KMS-11 (cell line): ENCODE measurements at regions not wholly inside any gene's neighbourhood (a gene's known extent, or its start where the extent isn't known, plus 50 kb on each side); places are given as distances from the start of the nearest gene placed in this dataset.
"Not testable (repeated sequence)": the region's sequence is repeated elsewhere in the genome, so short reads cannot be mapped to it uniquely, and the experiment has no call there.

ENCODE experiments used
- H2AFZ ChIP-seq: fragments of 200-600 bp; sonication (generic); 2 replicates; pipeline ENCODE4 v1.6.1; 2016; ENCODE audit warnings: antibody characterized with exemption, mixed run types, low read depth
- H3K27ac ChIP-seq: fragments of 200-600 bp; sonication (generic); 2 replicates; pipeline ENCODE4 v1.6.1; 2016; ENCODE audit warnings: mild to moderate bottlenecking, mixed run types
- H3K27me3 ChIP-seq: fragments of 200-600 bp; sonication (generic); 2 replicates; pipeline ENCODE4 v1.6.1; 2017; ENCODE audit warnings: mild to moderate bottlenecking, low read depth, mixed run types, moderate library complexity; ENCODE audit not compliant: insufficient read depth
- H3K36me3 ChIP-seq: fragments of 200-600 bp; sonication (generic); 2 replicates; pipeline ENCODE4 v1.6.1; 2017; ENCODE audit warnings: mild to moderate bottlenecking, mixed run types; ENCODE audit not compliant: insufficient read depth
- H3K4me1 ChIP-seq: fragments of 200-600 bp; sonication (generic); 2 replicates; pipeline ENCODE4 v1.6.1; 2016; ENCODE audit warnings: mild to moderate bottlenecking, low read depth, mixed run types; ENCODE audit not compliant: poor library complexity, severe bottlenecking
- H3K4me2 ChIP-seq: fragments of 200-600 bp; sonication (generic); 2 replicates; pipeline ENCODE4 v1.7.0; 2016; ENCODE audit warnings: mild to moderate bottlenecking, mixed run types
- H3K4me3 ChIP-seq: fragments of 200-600 bp; sonication (generic); IDR thresholded peaks from 2 replicates; pipeline ENCODE4 v1.6.1; 2017; ENCODE audit warnings: low read depth, low read length, mixed read lengths; ENCODE audit not compliant: insufficient read depth
- H3K79me2 ChIP-seq: fragments of 200-600 bp; sonication (generic); 2 replicates; pipeline ENCODE4 v1.6.1; 2016; ENCODE audit warnings: low read depth, mixed run types; ENCODE audit not compliant: insufficient read depth
- H3K9ac ChIP-seq: fragments of 200-600 bp; sonication (generic); 2 replicates; pipeline ENCODE4 v1.6.1; 2016; ENCODE audit warnings: mild to moderate bottlenecking, mixed run types
- H4K20me1 ChIP-seq: fragments of 200-600 bp; sonication (generic); 2 replicates; pipeline ENCODE4 v1.6.1; 2016; ENCODE audit warnings: mild to moderate bottlenecking, mixed run types; ENCODE audit not compliant: insufficient read depth
- TF ChIP-seq, protein P1 (sequence below): fragments of 200-600 bp; sonication (generic); conservative IDR thresholded peaks from 2 replicates; pipeline ENCODE4 v1.6.1; 2017; ENCODE audit warnings: low read depth, mild to moderate bottlenecking, antibody characterized with exemption, low read length, moderate library complexity, mixed read lengths

GRCh38 chr2:16728351-16729136 is 62.9 kb upstream of the CYRIA start:
- Histone ChIP-seq H3K4me1 (no peaks in the 10 kb centered on the region), H3K79me2 (no peaks in the 10 kb centered on the region), H3K27me3 (no peaks in the 10 kb centered on the region), H3K4me3 (no peak overlapping the region), H3K4me2 (no peak overlapping the region), H4K20me1 (no peaks in the 10 kb centered on the region), H2AFZ (no peak overlapping the region), H3K36me3 (no peaks in the 10 kb centered on the region), H3K27ac (no peak overlapping the region), H3K9ac (no peak overlapping the region)
- TF ChIP-seq, protein P1, sequence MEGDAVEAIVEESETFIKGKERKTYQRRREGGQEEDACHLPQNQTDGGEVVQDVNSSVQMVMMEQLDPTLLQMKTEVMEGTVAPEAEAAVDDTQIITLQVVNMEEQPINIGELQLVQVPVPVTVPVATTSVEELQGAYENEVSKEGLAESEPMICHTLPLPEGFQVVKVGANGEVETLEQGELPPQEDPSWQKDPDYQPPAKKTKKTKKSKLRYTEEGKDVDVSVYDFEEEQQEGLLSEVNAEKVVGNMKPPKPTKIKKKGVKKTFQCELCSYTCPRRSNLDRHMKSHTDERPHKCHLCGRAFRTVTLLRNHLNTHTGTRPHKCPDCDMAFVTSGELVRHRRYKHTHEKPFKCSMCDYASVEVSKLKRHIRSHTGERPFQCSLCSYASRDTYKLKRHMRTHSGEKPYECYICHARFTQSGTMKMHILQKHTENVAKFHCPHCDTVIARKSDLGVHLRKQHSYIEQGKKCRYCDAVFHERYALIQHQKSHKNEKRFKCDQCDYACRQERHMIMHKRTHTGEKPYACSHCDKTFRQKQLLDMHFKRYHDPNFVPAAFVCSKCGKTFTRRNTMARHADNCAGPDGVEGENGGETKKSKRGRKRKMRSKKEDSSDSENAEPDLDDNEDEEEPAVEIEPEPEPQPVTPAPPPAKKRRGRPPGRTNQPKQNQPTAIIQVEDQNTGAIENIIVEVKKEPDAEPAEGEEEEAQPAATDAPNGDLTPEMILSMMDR = no peak

DNA sequence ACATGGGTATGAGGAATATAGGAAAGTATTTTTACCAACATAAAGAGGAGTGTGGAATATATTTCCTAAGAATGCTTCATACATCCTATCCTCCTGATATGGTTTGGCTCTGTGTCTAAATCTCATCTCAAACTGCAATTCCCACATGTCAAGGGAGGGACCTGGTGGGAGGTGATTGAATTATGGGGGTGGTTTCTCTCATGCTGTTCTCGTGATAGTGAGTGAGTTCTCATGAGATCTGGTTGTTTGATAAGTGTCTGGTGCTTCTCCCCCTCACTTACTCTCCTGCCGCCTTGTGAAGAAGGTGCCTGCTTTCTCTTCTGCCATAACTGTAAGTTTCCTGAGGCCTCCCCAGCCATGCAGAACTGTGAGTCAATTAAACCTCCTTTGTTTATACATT is 62.2 kb upstream of the CYRIA start:
- not testable (repeated sequence) for H3K4me1 ChIP-seq, H3K36me3 ChIP-seq, H3K79me2 ChIP-seq, H4K20me1 ChIP-seq, H3K27ac ChIP-seq, H3K4me3 ChIP-seq, H2AFZ ChIP-seq, H3K9ac ChIP-seq, H3K27me3 ChIP-seq, H3K4me2 ChIP-seq

GRCh38 chr2:16727256-16727655 is 61.6 kb upstream of the CYRIA start:
- no peak overlapping the region for H3K27ac ChIP-seq
- no peak overlapping the region for H3K4me2 ChIP-seq

GRCh38 chr2:16726577-16726976 is 60.9 kb upstream of the CYRIA start:
- Histone ChIP-seq H3K27me3 (no peaks in the 10 kb centered on the region), H3K4me3 (no peak overlapping the region), H3K4me2 (no peak overlapping the region), H4K20me1 (no peaks in the 10 kb centered on the region), H3K9ac (no peak overlapping the region), H3K79me2 (no peaks in the 10 kb centered on the region), H2AFZ (no peak overlapping the region), H3K4me1 (no peaks in the 10 kb centered on the region), H3K36me3 (no peaks in the 10 kb centered on the region), H3K27ac (no peak overlapping the region)
- TF ChIP-seq, protein P1 = no peak

More at GRCh38 chr2:16727256-16727655, 61.6 kb upstream of the CYRIA start:
- Histone ChIP-seq H3K4me1 (no peaks in the 10 kb centered on the region), H4K20me1 (no peaks in the 10 kb centered on the region), H3K27me3 (no peaks in the 10 kb centered on the region), H3K4me3 (no peak overlapping the region), H3K36me3 (no peaks in the 10 kb centered on the region), H2AFZ (no peak overlapping the region), H3K79me2 (no peaks in the 10 kb centered on the region), H3K9ac (no peak overlapping the region)
- TF ChIP-seq, protein P1 = no peak

- no peaks in the 10 kb centered on the region for H3K4me1 ChIP-seq
- TF ChIP-seq, protein P1 = no peak
- H3K4me2 ChIP-seq = no peak overlapping the region
Observed at GRCh38 chr2:16726147-16726546, 60.5 kb upstream of the CYRIA start.

More at GRCh38 chr2:16726147-16726546, 60.5 kb upstream of the CYRIA start:
- no peaks in the 10 kb centered on the region for H4K20me1 ChIP-seq
- no peak overlapping the region for H3K27ac ChIP-seq
- no peak overlapping the region for H2AFZ ChIP-seq
- H3K36me3 ChIP-seq = no peaks in the 10 kb centered on the region
- no peaks in the 10 kb centered on the region for H3K79me2 ChIP-seq
- H3K4me3 ChIP-seq = no peak overlapping the region
- no peak overlapping the region for H3K9ac ChIP-seq
- H3K27me3 ChIP-seq = no peaks in the 10 kb centered on the region
